ENCODE measurements at regions not wholly inside any gene's neighbourhood (a gene's known extent, or its start where the extent isn't known, plus 50 kb on each side); places are given as distances from the start of the nearest gene placed in this dataset.
"Not testable (repeated sequence)": the region's sequence is repeated elsewhere in the genome, so short reads cannot be mapped to it uniquely, and the experiment has no call there.

DNA sequence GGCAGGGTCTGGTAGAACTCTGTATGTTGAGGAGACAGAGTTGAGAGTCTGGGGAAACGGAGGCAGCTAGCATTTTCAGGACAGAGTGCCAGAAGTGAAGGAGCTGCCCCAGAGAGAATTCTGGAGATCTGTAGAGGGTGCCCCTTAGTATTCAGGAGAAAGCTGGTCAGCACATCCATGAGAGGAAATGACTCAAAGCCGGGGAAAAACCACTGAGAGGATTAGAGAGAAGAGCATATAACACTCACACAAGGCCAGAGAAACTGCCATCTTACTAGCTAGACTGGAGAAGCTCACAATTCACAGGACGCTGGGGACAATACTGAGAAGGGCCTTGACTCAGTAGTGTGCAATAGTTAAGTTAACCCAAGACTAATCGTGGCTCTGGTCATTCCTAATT is 75.7 kb upstream of the DPPA4 start:
- Histone ChIP-seq H3K27ac (ENCODE audit: low read depth, low read length) (no peak overlapping the region), H3K36me3 (ENCODE audit: insufficient read depth, low read length) (no peaks in the 10 kb centered on the region), H3K4me1 (ENCODE audit: insufficient read depth, low read length) (no peaks in the 10 kb centered on the region), H2AFZ (ENCODE audit: low read length) (no peak overlapping the region), H4K20me1 (ENCODE audit: insufficient read depth, low read length) (no peaks in the 10 kb centered on the region), H3K9me3 (ENCODE audit: low read depth, low read length) (no peaks in the 10 kb centered on the region), H3K79me2 (ENCODE audit: insufficient read depth, low read length) (no peaks in the 10 kb centered on the region), H3K4me2 (ENCODE audit: insufficient read depth, low read length) (no peak overlapping the region), H3K27me3 (ENCODE audit: insufficient read depth, low read length) (no peaks in the 10 kb centered on the region), H3K4me3 (ENCODE audit: insufficient read depth, low read length) (no peak overlapping the region)
- TF ChIP-seq, protein P1, sequence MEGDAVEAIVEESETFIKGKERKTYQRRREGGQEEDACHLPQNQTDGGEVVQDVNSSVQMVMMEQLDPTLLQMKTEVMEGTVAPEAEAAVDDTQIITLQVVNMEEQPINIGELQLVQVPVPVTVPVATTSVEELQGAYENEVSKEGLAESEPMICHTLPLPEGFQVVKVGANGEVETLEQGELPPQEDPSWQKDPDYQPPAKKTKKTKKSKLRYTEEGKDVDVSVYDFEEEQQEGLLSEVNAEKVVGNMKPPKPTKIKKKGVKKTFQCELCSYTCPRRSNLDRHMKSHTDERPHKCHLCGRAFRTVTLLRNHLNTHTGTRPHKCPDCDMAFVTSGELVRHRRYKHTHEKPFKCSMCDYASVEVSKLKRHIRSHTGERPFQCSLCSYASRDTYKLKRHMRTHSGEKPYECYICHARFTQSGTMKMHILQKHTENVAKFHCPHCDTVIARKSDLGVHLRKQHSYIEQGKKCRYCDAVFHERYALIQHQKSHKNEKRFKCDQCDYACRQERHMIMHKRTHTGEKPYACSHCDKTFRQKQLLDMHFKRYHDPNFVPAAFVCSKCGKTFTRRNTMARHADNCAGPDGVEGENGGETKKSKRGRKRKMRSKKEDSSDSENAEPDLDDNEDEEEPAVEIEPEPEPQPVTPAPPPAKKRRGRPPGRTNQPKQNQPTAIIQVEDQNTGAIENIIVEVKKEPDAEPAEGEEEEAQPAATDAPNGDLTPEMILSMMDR (IDR thresholded peaks at IDR 0.05; ENCODE audit: extremely low read depth, low read depth, low read length) = no peak
- DNase-seq (ENCODE audit: insufficient read length, low spot score, missing footprints) = peak; percentile 21

DNA sequence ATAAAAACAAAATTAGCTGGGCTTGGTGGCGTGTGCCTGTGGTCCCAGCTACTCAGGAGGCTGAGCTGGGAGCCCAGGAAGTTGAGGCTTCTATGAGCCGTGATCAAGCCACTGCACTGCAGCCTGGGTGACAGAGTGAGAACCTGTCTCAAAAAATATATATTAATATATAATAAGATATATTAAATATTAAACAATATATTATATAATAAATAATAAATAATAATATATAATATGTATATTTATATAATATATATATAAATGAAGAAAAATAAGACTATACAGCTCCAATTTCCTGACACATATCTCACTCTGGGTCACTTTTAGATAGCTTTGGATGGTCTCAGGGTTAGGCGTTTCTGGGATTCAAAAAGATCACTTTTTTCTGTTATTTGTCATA is 74.2 kb upstream of the DPPA4 start:
- Histone ChIP-seq H3K4me3 (ENCODE audit: insufficient read depth, low read length) (no peak overlapping the region), H3K27me3 (ENCODE audit: insufficient read depth, low read length) (no peaks in the 10 kb centered on the region), H3K4me2 (ENCODE audit: insufficient read depth, low read length) (no peak overlapping the region), H3K9me3 (ENCODE audit: low read depth, low read length) (no peaks in the 10 kb centered on the region), H2AFZ (ENCODE audit: low read length) (no peak overlapping the region), H3K27ac (ENCODE audit: low read depth, low read length) (no peak overlapping the region), H4K20me1 (ENCODE audit: insufficient read depth, low read length) (no peaks in the 10 kb centered on the region), H3K36me3 (ENCODE audit: insufficient read depth, low read length) (no peaks in the 10 kb centered on the region), H3K79me2 (ENCODE audit: insufficient read depth, low read length) (no peaks in the 10 kb centered on the region), H3K4me1 (ENCODE audit: insufficient read depth, low read length) (no peaks in the 10 kb centered on the region)
- TF ChIP-seq, protein P1 (IDR thresholded peaks at IDR 0.05; ENCODE audit: extremely low read depth, low read depth, low read length) = no peak
- no peak for DNase-seq (ENCODE audit: insufficient read length, low spot score, missing footprints)

DNA sequence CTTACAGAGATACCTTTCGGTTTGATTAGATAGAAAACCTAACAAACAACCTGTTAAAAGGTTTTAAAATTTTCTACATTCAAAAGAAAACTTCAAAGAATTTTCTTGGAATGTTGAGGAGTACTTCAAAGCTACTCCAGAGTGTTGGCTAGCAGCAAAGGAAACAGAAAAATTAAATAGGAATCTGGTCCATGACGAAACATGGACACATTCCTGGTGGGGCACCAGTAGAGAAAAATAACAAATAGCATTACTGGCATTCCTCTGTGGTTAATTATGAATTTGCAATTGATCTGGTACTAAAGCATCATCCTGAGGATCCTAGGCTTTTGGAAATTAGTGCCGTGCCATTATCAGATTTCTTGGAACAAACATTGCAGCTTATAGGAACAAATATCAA is 59.5 kb upstream of the DPPA4 start:
- Histone ChIP-seq H3K4me2 (ENCODE audit: insufficient read depth, low read length) (no peak overlapping the region), H3K4me3 (ENCODE audit: insufficient read depth, low read length) (no peak overlapping the region), H3K9me3 (ENCODE audit: low read depth, low read length) (no peaks in the 10 kb centered on the region), H3K4me1 (ENCODE audit: insufficient read depth, low read length) (no peaks in the 10 kb centered on the region), H3K79me2 (ENCODE audit: insufficient read depth, low read length) (no peaks in the 10 kb centered on the region), H3K27me3 (ENCODE audit: insufficient read depth, low read length) (no peaks in the 10 kb centered on the region), H3K27ac (ENCODE audit: low read depth, low read length) (no peak overlapping the region), H2AFZ (ENCODE audit: low read length) (no peak overlapping the region), H4K20me1 (ENCODE audit: insufficient read depth, low read length) (no peaks in the 10 kb centered on the region), H3K36me3 (ENCODE audit: insufficient read depth, low read length) (no peaks in the 10 kb centered on the region)
- TF ChIP-seq, protein P1 (IDR thresholded peaks at IDR 0.05; ENCODE audit: extremely low read depth, low read depth, low read length) = no peak
- peak; percentile 56 for DNase-seq (ENCODE audit: insufficient read length, low spot score, missing footprints)

- H4K20me1 ChIP-seq (ENCODE audit: insufficient read depth, low read length); H3K36me3 ChIP-seq (ENCODE audit: insufficient read depth, low read length); H3K79me2 ChIP-seq (ENCODE audit: insufficient read depth, low read length); H3K4me1 ChIP-seq (ENCODE audit: insufficient read depth, low read length); H2AFZ ChIP-seq (ENCODE audit: low read length); H3K4me3 ChIP-seq (ENCODE audit: insufficient read depth, low read length); H3K4me2 ChIP-seq (ENCODE audit: insufficient read depth, low read length); DNase-seq (ENCODE audit: insufficient read length, low spot score, missing footprints); H3K9me3 ChIP-seq (ENCODE audit: low read depth, low read length); H3K27ac ChIP-seq (ENCODE audit: low read depth, low read length); H3K27me3 ChIP-seq (ENCODE audit: insufficient read depth, low read length): not testable (repeated sequence)
Measured at GRCh38 chr3:109393728-109394127, 56.4 kb upstream of the DPPA4 start.

All from osteoblast (primary cell).